HepG2 (cell line): ENCODE measurements at regions not wholly inside any gene's neighbourhood (a gene's known extent, or its start where the extent isn't known, plus 50 kb on each side); places are given as distances from the start of the nearest gene placed in this dataset.

ENCODE experiments used
- ATAC-seq: fragments of 200-7000 bp; cut with Tn5 transposase; 3 replicates; pipeline ENCODE4 v1.9.1; 2020; ENCODE audit warnings: mild to moderate bottlenecking, moderate library complexity
- BruUV-seq: library from RNA; stranded (reverse); fragments of 400-500 nt; replicated peaks from 2 replicates; lab custom pipeline; 2021; lab: Mats Ljungman, UMichigan
- CTCF ChIA-PET: fragments of 300-600 bp; formaldehyde crosslinking; extraction: SDS; loops from one replicate; lab custom pipeline; 2021; ENCODE audit warnings: low total read pairs, inconsistent platforms, low intra/inter-chr PET ratio; lab: Yijun Ruan, JAX
- POLR2A ChIA-PET: fragments of 350-600 bp; sonication (Branson Sonifier 250); formaldehyde crosslinking; loops from one replicate; lab custom pipeline; 2020; ENCODE audit warnings: antibody characterized with exemption, inconsistent platforms; lab: Yijun Ruan, JAX
- DNase-seq: peaks from one replicate; pipeline ENCODE4 v3.0.0-alpha.2; 2015; ENCODE audit warnings: low spot score
- FAIRE-seq: peaks from 3 replicates; lab custom pipeline; 2011; peaks lifted over from hg19 to GRCh38; lab: Jason Lieb, UNC
- H2AFZ ChIP-seq: one replicate; pipeline ENCODE4 v1.6.1; 2011; ENCODE audit warnings: low read length, inconsistent platforms
- H3K27ac ChIP-seq: fragments of 300-600 bp; 3 replicates; pipeline ENCODE4 v1.8.0; 2011; ENCODE audit warnings: mixed run types, mild to moderate bottlenecking, mixed read lengths, low read length, inconsistent platforms; ENCODE audit not compliant: insufficient read depth; ENCODE audit errors: extremely low read length
- H3K27me3 ChIP-seq, 2 experiments: fragments of 200-600 bp in 1 of 2; 2 replicates in 1 of 2; 3 replicates in 1 of 2; pipeline versions ENCODE4 v1.6.0 to v1.8.0; 2011; ENCODE audit warnings: low read length in 2 of 2, mild to moderate bottlenecking in 2 of 2, moderate library complexity in 2 of 2, inconsistent platforms in 1 of 2; ENCODE audit not compliant: insufficient read depth in 2 of 2, control insufficient read depth in 1 of 2
- H3K36me3 ChIP-seq, 2 experiments: fragments of 200-600 bp in 1 of 2; replicated peaks in 1 of 2; 2 replicates in 1 of 2; 3 replicates in 1 of 2; pipeline versions ENCODE4 v1.5.1 to v1.8.0; 2011; ENCODE audit warnings: low read length in 2 of 2, inconsistent platforms in 1 of 2; ENCODE audit not compliant: insufficient read depth in 2 of 2, control insufficient read depth in 1 of 2
- H3K4me1 ChIP-seq: 2 replicates; pipeline ENCODE4 v1.5.1; 2012; ENCODE audit warnings: low read length, inconsistent platforms; ENCODE audit not compliant: insufficient read depth
- H3K4me2 ChIP-seq: 2 replicates; pipeline ENCODE4 v1.6.0; 2011; ENCODE audit warnings: low read depth, low read length, inconsistent platforms
- H3K4me3 ChIP-seq, 3 experiments: fragments of 200-600 bp in 1 of 3; sonication (generic), shearing (Covaris generic) in 1 of 3; replicated peaks in 1 of 3; 2 replicates each; pipeline ENCODE4 v1.5.1; 2011 to 2016; ENCODE audit warnings: low read length in 3 of 3, inconsistent platforms in 2 of 3, low read depth in 2 of 3, mild to moderate bottlenecking in 2 of 3, control low read depth in 1 of 3, mixed read lengths in 1 of 3; ENCODE audit not compliant: insufficient read depth in 1 of 3
- H3K79me2 ChIP-seq: one replicate; pipeline ENCODE4 v1.6.1; 2011; ENCODE audit warnings: low read length, inconsistent platforms; ENCODE audit not compliant: insufficient read depth
- H3K9ac ChIP-seq: 2 replicates; pipeline ENCODE4 v1.6.0; 2011; ENCODE audit warnings: mild to moderate bottlenecking, low read depth, low read length, inconsistent platforms; ENCODE audit not compliant: insufficient read depth
- H3K9me3 ChIP-seq: 2 replicates; pipeline ENCODE4 v1.5.1; 2012; ENCODE audit warnings: mild to moderate bottlenecking, low read length
- H4K20me1 ChIP-seq: 2 replicates; pipeline ENCODE4 v1.6.0; 2011; ENCODE audit warnings: inconsistent platforms, mild to moderate bottlenecking, low read length, moderate library complexity; ENCODE audit not compliant: insufficient read depth
- HES4 ChIP-seq: sonication (generic); formaldehyde crosslinking; IDR thresholded peaks from 2 replicates; pipeline ENCODE4 v1.9.0; 2021; ENCODE audit warnings: mild to moderate bottlenecking, missing genetic modification reagents, borderline replicate concordance
- SIN3A ChIP-seq: IDR thresholded peaks from 2 replicates; pipeline ENCODE4 v1.6.1; 2011; ENCODE audit warnings: low read depth, mild to moderate bottlenecking, control low read depth, low read length, borderline replicate concordance
- UBTF ChIP-seq: sonication (generic); formaldehyde crosslinking; IDR thresholded peaks from 2 replicates; pipeline ENCODE4 v1.4.0; 2020; ENCODE audit warnings: mild to moderate bottlenecking, missing genetic modification reagents
- ZBTB20 ChIP-seq: sonication (generic); formaldehyde crosslinking; IDR thresholded peaks from 2 replicates; pipeline ENCODE4 v1.8.1; 2023; ENCODE audit warnings: missing genetic modification reagents, low read depth, mild to moderate bottlenecking, borderline replicate concordance
- ZBTB7B ChIP-seq: sonication (generic); formaldehyde crosslinking; IDR thresholded peaks from 2 replicates; pipeline ENCODE4 v1.4.0; 2020; ENCODE audit warnings: missing genetic modification reagents
- ZNF263 ChIP-seq: sonication (generic); formaldehyde crosslinking; IDR thresholded peaks from 2 replicates; pipeline ENCODE4 v1.4.0; 2020; ENCODE audit warnings: missing genetic modification reagents
- WGBS: methylation state at CpG from one replicate; pipeline ENCODE4 v1.1.6; 2017; ENCODE audit warnings: low lambda C conversion rate; 5-methylcytosine and 5-hydroxymethylcytosine counted together
- in situ Hi-C: cut with HindIII; loops from 2 replicates; pipeline ENCODE4 v1.10.0; 2017; ENCODE audit warnings: low pct_unique_long_range_greater_than_20kb; ENCODE audit not compliant: extremely low pct_ligation_motif_present
- intact Hi-C: fragments of 100-400 bp; cut with micrococcal nuclease; formaldehyde crosslinking; loops from one replicate; pipeline ENCODE4 v1.10.0; 2022; ENCODE audit not compliant: unreplicated experiment

- no peak for TF ChIP-seq HES4 (CRISPR knock-in tag)
- no peak for TF ChIP-seq UBTF (CRISPR knock-in tag)
- no peak for TF ChIP-seq ZNF263 (CRISPR knock-in tag)
- TF ChIP-seq ZBTB20 (CRISPR knock-in tag) = no peak
Observed at GRCh38 chrX:122440832-122441231, 743.2 kb upstream of the GRIA3 start (continued).

GRCh38 chrX:122441451-122441850 lies 742.6 kb upstream of the GRIA3 start:
- TF ChIP-seq SIN3A (no peak), ZBTB7B (CRISPR knock-in tag) (no peak)
- Histone ChIP-seq H3K79me2 (no peaks in the 10 kb centered on the region), H3K4me1 (no peaks in the 10 kb centered on the region), H4K20me1 (no peaks in the 10 kb centered on the region), H3K4me3 (no peak overlapping the region), H3K9ac (no peak overlapping the region), H3K9me3 (peaks cover 37% of the 10 kb centered on the region), H3K4me2 (no peak overlapping the region), H3K36me3 (no peaks in the 10 kb centered on the region), H3K27me3 (no peaks in the 10 kb centered on the region), H2AFZ (no peak overlapping the region), H3K27ac (no peak overlapping the region)
- no CpG with 5 or more reads among the region's 1 CpG for WGBS
- ChIA-PET CTCF (no interaction called here), POLR2A (no interaction called here)
- ATAC-seq (no peak), DNase-seq (no peak), FAIRE-seq (no peak)
- in situ Hi-C loops = no loop called here
- intact Hi-C loops = no loop called here
- BruUV-seq = no TSS peak
